ENCODE measurements at regions not wholly inside any gene's neighbourhood (a gene's known extent, or its start where the extent isn't known, plus 50 kb on each side); places are given as distances from the start of the nearest gene placed in this dataset.

GRCh38 chr1:29683472-29683871 lies 447.1 kb downstream of the PTPRU start:
- TF ChIP-seq REST (IDR thresholded peaks at IDR 0.05; ENCODE audit: insufficient read depth in 1 of 2, low read depth in 2 of 2, low read length in 2 of 2) = no peak
- no peak for TF ChIP-seq POLR2AphosphoS5 (IDR thresholded peaks at IDR 0.05; ENCODE audit: low read depth, low read length)
- TF ChIP-seq TAF1 (IDR thresholded peaks at IDR 0.05; ENCODE audit: borderline replicate concordance, insufficient read depth, low read length) = no peak
- no peak for TF ChIP-seq SIN3A (IDR thresholded peaks at IDR 0.05; ENCODE audit: borderline replicate concordance, insufficient read depth, low read length)
- TF ChIP-seq FOXP2 (optimal IDR thresholded peaks at IDR 0.05; ENCODE audit: borderline replicate concordance, extremely low read depth, extremely low read length, insufficient read depth) = no peak

All from PFSK-1 (cell line).